Prostate gland (tissue), 2 donors: ENCODE measurements at regions not wholly inside any gene's neighbourhood (a gene's known extent, or its start where the extent isn't known, plus 50 kb on each side); places are given as distances from the start of the nearest gene placed in this dataset.

Source experiments
- DNase-seq: peaks from one replicate; pipeline ENCODE4 v3.0.0-alpha.2; 2019; ENCODE audit warnings: low spot score
- H3K27ac ChIP-seq, 2 donors: fragments of 200-600 bp; sonication (generic); 2 replicates each; pipeline ENCODE4 v1.5.1; 2017 to 2019
- H3K27me3 ChIP-seq: fragments of 200-600 bp; sonication (generic); replicated peaks from 2 replicates; pipeline ENCODE4 v1.5.1; 2019; ENCODE audit not compliant: insufficient read depth
- H3K36me3 ChIP-seq, 2 donors: fragments of 200-600 bp; sonication (generic); 1 replicate in 1 of 2; 2 replicates in 1 of 2; pipeline versions ENCODE4 v1.5.1 to v1.8.1; 2017 to 2019
- H3K4me1 ChIP-seq: fragments of 200-600 bp; sonication (generic); replicated peaks from 2 replicates; pipeline ENCODE4 v1.5.1; 2019
- H3K4me3 ChIP-seq, 2 donors: fragments of 200-600 bp; sonication (generic); 2 replicates each; pipeline ENCODE4 v1.5.1; 2017 to 2019
- H3K9me3 ChIP-seq: fragments of 200-600 bp; sonication (generic); 2 replicates; pipeline ENCODE4 v1.5.1; 2017
- CTCF ChIP-seq, 4 experiments: fragments of 200-600 bp in 2 of 4; fragments of 450-650 bp in 2 of 4; sonication (generic) in 2 of 4; IDR thresholded peaks; 1 replicate in 3 of 4; 2 replicates in 1 of 4; pipeline ENCODE4 v1.5.1; 2016 to 2019; ENCODE audit warnings: antibody characterized with exemption in 4 of 4, mild to moderate bottlenecking in 2 of 4, moderate library complexity in 2 of 4
- POLR2A ChIP-seq: fragments of 450-650 bp; IDR thresholded peaks from one replicate; pipeline ENCODE4 v1.6.1; 2016; ENCODE audit warnings: antibody characterized with exemption, mild to moderate bottlenecking
- POLR2AphosphoS5 ChIP-seq: sonication (generic); formaldehyde crosslinking; IDR thresholded peaks from one replicate; pipeline ENCODE4 v1.6.1; 2017; ENCODE audit warnings: antibody characterized with exemption
- whole genome bisulfite sequencing: methylation state at CpG from one replicate; pipeline ENCODE4 v1.1.5; 2018; 5-methylcytosine and 5-hydroxymethylcytosine counted together
- intact Hi-C: fragments of 100-400 bp; cut with DNase I; formaldehyde crosslinking; loops from one replicate; pipeline ENCODE4 v1.14.2; 2022

DNA sequence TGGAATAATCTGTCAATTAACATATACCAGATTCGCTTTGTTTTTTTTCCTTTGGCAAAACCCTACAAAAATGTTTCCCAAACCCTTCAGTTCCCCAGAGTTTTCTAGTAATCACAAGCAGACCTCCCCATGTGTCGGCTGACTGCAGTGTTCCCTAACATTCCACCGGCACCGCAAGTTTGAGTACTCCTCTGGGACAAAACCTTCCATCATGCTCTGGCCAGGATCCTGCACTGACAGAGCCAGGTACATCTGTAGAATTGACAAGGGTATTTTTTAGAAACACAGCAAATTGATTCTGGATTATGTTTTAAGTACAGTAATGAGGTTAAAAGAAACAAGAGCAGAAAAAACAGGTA, 174.7 kb downstream of the GAS1 start:
- WGBS = 80% methylated on average over 4 of the region's 4 CpGs
- H3K36me3 ChIP-seq = no peaks in the 10 kb centered on the region
- no peak for DNase-seq
- H3K9me3 ChIP-seq = no peaks in the 10 kb centered on the region
- no peaks in the 10 kb centered on the region for H3K4me1 ChIP-seq
- no peak overlapping the region for H3K4me3 ChIP-seq
- TF ChIP-seq CTCF (IDR thresholded peaks at IDR 0.05) (no peak), POLR2A (no peak), POLR2AphosphoS5 (no peak)
- H3K27me3 ChIP-seq = no peaks in the 10 kb centered on the region
- intact Hi-C loops = no loop called here
- H3K27ac ChIP-seq = no peak overlapping the region

DNA sequence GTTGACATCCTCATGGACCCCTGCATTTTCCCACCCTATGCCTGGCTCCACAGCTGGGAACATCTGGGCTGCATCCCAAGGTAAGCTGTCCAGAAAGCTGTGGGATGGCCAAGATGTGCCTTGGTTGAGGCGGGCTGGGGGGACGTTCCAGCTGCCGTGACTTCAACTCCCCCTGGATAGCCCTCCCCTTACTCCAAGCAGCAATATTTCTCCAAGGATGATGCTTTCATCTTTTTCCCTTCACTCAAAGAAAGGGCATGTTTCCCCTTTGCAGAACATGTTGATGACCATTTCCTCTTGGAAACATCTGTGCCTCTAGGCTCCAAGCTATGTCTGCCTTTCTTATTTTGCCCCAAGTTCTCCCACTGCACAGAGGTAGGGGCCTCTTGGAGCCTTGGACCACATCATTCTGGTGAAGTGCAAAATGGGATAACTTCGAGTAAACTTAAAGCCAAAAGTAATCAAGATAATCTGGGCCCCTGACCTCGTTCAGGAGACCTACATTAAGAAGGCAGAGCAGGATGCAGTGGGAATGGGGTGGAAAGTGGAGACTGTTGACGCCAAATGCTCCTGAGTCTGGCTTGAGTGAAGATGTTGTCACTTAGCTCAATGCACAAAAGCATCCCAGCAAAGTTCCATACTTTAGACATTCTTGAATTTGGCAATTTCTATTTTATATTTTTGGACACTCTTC, 175.2 kb downstream of the GAS1 start:
- no peak overlapping the region for H3K27ac ChIP-seq
- TF ChIP-seq CTCF (IDR thresholded peaks at IDR 0.05) (no peak), POLR2AphosphoS5 (no peak), POLR2A (no peak)
- H3K9me3 ChIP-seq = no peaks in the 10 kb centered on the region
- no peak overlapping the region for H3K4me3 ChIP-seq
- no peaks in the 10 kb centered on the region for H3K36me3 ChIP-seq
- no peak for DNase-seq
- no peaks in the 10 kb centered on the region for H3K4me1 ChIP-seq
- 77% methylated on average over 6 of the region's 6 CpGs for WGBS
- H3K27me3 ChIP-seq = no peaks in the 10 kb centered on the region
- intact Hi-C loops = no loop called here

DNA sequence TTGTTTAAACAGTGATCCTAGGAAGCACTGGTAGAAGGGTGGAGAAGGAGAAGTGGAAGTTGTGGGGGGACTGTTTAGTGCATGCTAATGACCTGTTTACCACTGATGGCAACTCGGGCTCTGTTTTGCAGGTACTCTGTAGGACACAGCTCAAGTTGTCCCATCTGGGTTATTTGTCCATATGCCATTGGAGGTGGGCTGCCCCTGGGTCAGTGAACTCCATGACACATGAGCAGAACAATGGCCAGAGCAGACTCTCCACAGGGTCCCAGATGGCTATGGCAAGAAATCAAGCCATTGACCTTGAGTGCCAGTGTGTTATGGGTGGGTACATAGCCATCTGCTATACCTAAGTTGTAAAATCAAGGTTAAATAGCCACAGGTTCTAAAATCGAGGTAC, 175.9 kb downstream of the GAS1 start:
- DNase-seq = no peak
- Histone ChIP-seq H3K36me3 (no peaks in the 10 kb centered on the region), H3K9me3 (no peaks in the 10 kb centered on the region), H3K27me3 (no peaks in the 10 kb centered on the region), H3K4me1 (no peaks in the 10 kb centered on the region), H3K27ac (no peak overlapping the region), H3K4me3 (no peak overlapping the region)
- no peak for TF ChIP-seq POLR2A
- no peak for TF ChIP-seq CTCF (IDR thresholded peaks at IDR 0.05)
- no peak for TF ChIP-seq POLR2AphosphoS5
- WGBS = 78% methylated on average over 2 of the region's 2 CpGs
- intact Hi-C loops = no loop called here

- TF ChIP-seq POLR2A (no peak), CTCF (IDR thresholded peaks at IDR 0.05) (no peak), POLR2AphosphoS5 (no peak)
- Histone ChIP-seq H3K4me3 (no peak overlapping the region), H3K4me1 (no peaks in the 10 kb centered on the region), H3K27me3 (no peaks in the 10 kb centered on the region), H3K36me3 (no peaks in the 10 kb centered on the region), H3K27ac (no peak overlapping the region), H3K9me3 (no peaks in the 10 kb centered on the region)
- intact Hi-C loops = no loop called here
- WGBS = 94% methylated on average over 2 of the region's 2 CpGs
- DNase-seq = no peak
Measured at GRCh38 chr9:86768709-86769108, 178.6 kb downstream of the GAS1 start.

DNA sequence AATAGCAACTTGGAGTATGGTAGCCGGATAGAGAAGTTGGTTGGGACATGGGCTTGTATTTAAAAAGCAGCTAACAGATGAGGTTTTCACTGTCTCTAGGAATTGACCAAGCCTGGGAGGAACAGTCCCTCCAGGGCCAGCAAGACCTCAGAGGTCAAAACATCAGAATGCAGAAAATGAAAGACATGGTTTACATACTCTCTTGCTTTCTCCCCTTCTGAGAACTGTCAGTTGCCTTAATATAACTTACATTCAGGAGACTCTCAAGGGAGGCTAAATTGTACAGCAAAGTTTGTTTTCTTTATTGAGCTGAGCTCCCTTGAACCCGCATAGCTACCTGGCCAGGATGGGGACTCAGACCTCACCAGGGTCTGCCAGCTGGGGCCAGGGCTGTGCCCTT, 179.3 kb downstream of the GAS1 start:
- no peak overlapping the region for H3K27ac ChIP-seq
- intact Hi-C loops = no loop called here

More for the DNA sequence above, 179.3 kb downstream of the GAS1 start:
- TF ChIP-seq POLR2A (no peak), POLR2AphosphoS5 (no peak), CTCF (IDR thresholded peaks at IDR 0.05) (no peak)
- no peak for DNase-seq
- WGBS = 93% methylated on average over 2 of the region's 2 CpGs
- H3K36me3 ChIP-seq = no peaks in the 10 kb centered on the region
- H3K4me3 ChIP-seq = no peak overlapping the region
- H3K9me3 ChIP-seq = no peaks in the 10 kb centered on the region
- no peaks in the 10 kb centered on the region for H3K27me3 ChIP-seq
- no peaks in the 10 kb centered on the region for H3K4me1 ChIP-seq
